Esophagus muscularis mucosa (tissue), 4 donors: ENCODE measurements at regions not wholly inside any gene's neighbourhood (a gene's known extent, or its start where the extent isn't known, plus 50 kb on each side); places are given as distances from the start of the nearest gene placed in this dataset.
"Not testable (repeated sequence)": the region's sequence is repeated elsewhere in the genome, so short reads cannot be mapped to it uniquely, and the experiment has no call there.

ENCODE experiments used
- DNase-seq: peaks from one replicate; pipeline ENCODE4 v3.0.0-alpha.2; 2017; ENCODE audit errors: extremely low spot score
- H3K27ac ChIP-seq, 4 donors: fragments of 200-600 bp; sonication (generic); replicated peaks in 1 of 4; 1 replicate in 3 of 4; 2 replicates in 1 of 4; pipeline ENCODE4 v1.5.1; 2016 to 2019; ENCODE audit warnings: mild to moderate bottlenecking in 1 of 4
- H3K27me3 ChIP-seq, 4 donors: fragments of 200-600 bp; sonication (generic); one replicate each; pipeline versions ENCODE4 v1.5.1 to v1.6.0; 2016 to 2019
- H3K36me3 ChIP-seq, 4 donors: fragments of 200-600 bp; sonication (generic); one replicate each; pipeline ENCODE4 v1.5.1; 2016 to 2019
- H3K4me1 ChIP-seq, 4 donors: fragments of 200-600 bp; sonication (generic); one replicate each; pipeline ENCODE4 v1.5.1; 2016 to 2019
- H3K4me3 ChIP-seq, 4 donors: fragments of 200-600 bp; sonication (generic); 1 replicate in 2 of 4; 2 replicates in 2 of 4; pipeline ENCODE4 v1.5.1; 2016 to 2019; ENCODE audit warnings: mild to moderate bottlenecking in 4 of 4, moderate library complexity in 1 of 4
- H3K9me3 ChIP-seq, 4 donors: fragments of 200-600 bp; sonication (generic); 1 replicate in 3 of 4; 2 replicates in 1 of 4; pipeline ENCODE4 v1.5.1; 2016 to 2019
- CTCF ChIP-seq, 3 experiments: fragments of 200-600 bp in 2 of 3; fragments of 450-650 bp in 1 of 3; sonication (generic) in 2 of 3; IDR thresholded peaks; one replicate each; pipeline ENCODE4 v1.5.1; 2017 to 2019; ENCODE audit warnings: antibody characterized with exemption in 3 of 3, mild to moderate bottlenecking in 2 of 3, moderate library complexity in 1 of 3
- EP300 ChIP-seq: sonication (generic); formaldehyde crosslinking; IDR thresholded peaks from one replicate; pipeline ENCODE4 v1.6.1; 2017; ENCODE audit warnings: antibody characterized with exemption
- POLR2A ChIP-seq: fragments of 450-650 bp; IDR thresholded peaks from one replicate; pipeline ENCODE4 v1.6.1; 2017; ENCODE audit warnings: antibody characterized with exemption, moderate library complexity, mild to moderate bottlenecking, low read depth
- POLR2AphosphoS5 ChIP-seq, 2 donors: sonication (generic); formaldehyde crosslinking; IDR thresholded peaks; one replicate each; pipeline ENCODE4 v1.6.1; 2017; ENCODE audit warnings: antibody characterized with exemption in 2 of 2
- WGBS: methylation state at CpG from one replicate; pipeline ENCODE4 v1.1.5; 2018; 5-methylcytosine and 5-hydroxymethylcytosine counted together
- intact Hi-C: fragments of 100-400 bp; cut with DNase I; formaldehyde crosslinking; loops from one replicate; pipeline ENCODE4 v1.15.1; 2023

GRCh38 chr15:94864600-94864999 is 633.2 kb downstream of the MCTP2 start:
- no peaks in the 10 kb centered on the region for H3K36me3 ChIP-seq
- DNase-seq = no peak
- intact Hi-C loops = no loop called here
- H3K4me3 ChIP-seq = no peak overlapping the region
- no peak overlapping the region for H3K27ac ChIP-seq
- WGBS = 80% methylated on average over 1 of the region's 1 CpG
- H3K27me3 ChIP-seq = no peaks in the 10 kb centered on the region
- no peaks in the 10 kb centered on the region for H3K4me1 ChIP-seq
- TF ChIP-seq CTCF (IDR thresholded peaks at IDR 0.05) (no peak), EP300 (no peak), POLR2AphosphoS5 (IDR thresholded peaks at IDR 0.05) (no peak), POLR2A (no peak)
- no peaks in the 10 kb centered on the region for H3K9me3 ChIP-seq

- H3K36me3 ChIP-seq, DNase-seq, H3K27ac ChIP-seq, H3K4me1 ChIP-seq, intact Hi-C loops, H3K27me3 ChIP-seq, H3K9me3 ChIP-seq, H3K4me3 ChIP-seq: not testable (repeated sequence)
- 91% methylated on average over 8 of the region's 8 CpGs for WGBS
Measured at GRCh38 chr15:94868265-94868664, 636.9 kb downstream of the MCTP2 start.

GRCh38 chr15:94875550-94875949 is 644.2 kb downstream of the MCTP2 start:
- no peak for DNase-seq
- Histone ChIP-seq H3K36me3 (no peaks in the 10 kb centered on the region), H3K4me1 (no peaks in the 10 kb centered on the region), H3K27me3 (no peaks in the 10 kb centered on the region), H3K9me3 (no peaks in the 10 kb centered on the region), H3K27ac (no peak overlapping the region), H3K4me3 (no peak overlapping the region)
- no peak for TF ChIP-seq CTCF (IDR thresholded peaks at IDR 0.05)
- intact Hi-C loops = no loop called here
- WGBS = 95% methylated on average over 2 of the region's 2 CpGs

- no peak for TF ChIP-seq POLR2A
- no peak for TF ChIP-seq CTCF (IDR thresholded peaks at IDR 0.05)
- TF ChIP-seq EP300 = no peak
- TF ChIP-seq POLR2AphosphoS5 (IDR thresholded peaks at IDR 0.05) = no peak
- 88% methylated on average over 2 of the region's 2 CpGs for WGBS
Measured at GRCh38 chr15:94877833-94878232, 646.5 kb downstream of the MCTP2 start.

GRCh38 chr15:94882071-94882712 is 650.8 kb downstream of the MCTP2 start:
- Histone ChIP-seq H3K9me3 (peaks cover 0 to 7% (median 3%) of the 10 kb centered on the region in 4 donors), H3K27ac (no peak overlapping the region), H3K4me1 (no peaks in the 10 kb centered on the region), H3K27me3 (no peaks in the 10 kb centered on the region), H3K36me3 (no peaks in the 10 kb centered on the region), H3K4me3 (no peak overlapping the region)
- TF ChIP-seq POLR2A (no peak), CTCF (IDR thresholded peaks at IDR 0.05) (no peak), POLR2AphosphoS5 (IDR thresholded peaks at IDR 0.05) (no peak), EP300 (no peak)
- no peak for DNase-seq
- intact Hi-C loops = no loop called here
- 98% methylated on average over 6 of the region's 10 CpGs for WGBS

More at GRCh38 chr15:94877833-94878232, 646.5 kb downstream of the MCTP2 start:
- intact Hi-C loops = no loop called here
- DNase-seq = no peak
- no peak overlapping the region for H3K27ac ChIP-seq
- no peak overlapping the region for H3K4me3 ChIP-seq
- no peaks in the 10 kb centered on the region for H3K27me3 ChIP-seq
- no peaks in the 10 kb centered on the region for H3K4me1 ChIP-seq
- H3K9me3 ChIP-seq = no peaks in the 10 kb centered on the region
- no peaks in the 10 kb centered on the region for H3K36me3 ChIP-seq
